Uterus (tissue), 2 donors: ENCODE measurements at regions not wholly inside any gene's neighbourhood (a gene's known extent, or its start where the extent isn't known, plus 50 kb on each side); places are given as distances from the start of the nearest gene placed in this dataset.

Source experiments
- POLR2A ChIP-seq, 2 donors: fragments of 450-650 bp; IDR thresholded peaks; one replicate each; pipeline ENCODE4 v1.6.1; 2016; ENCODE audit warnings: antibody characterized with exemption in 2 of 2, mild to moderate bottlenecking in 1 of 2, moderate library complexity in 1 of 2
- TF ChIP-seq, protein P1 (sequence below), 4 experiments: fragments of 200-600 bp in 2 of 4; fragments of 450-650 bp in 2 of 4; sonication (generic) in 2 of 4; IDR thresholded peaks; one replicate each; pipeline ENCODE4 v1.5.1; 2016 to 2019; ENCODE audit warnings: antibody characterized with exemption in 4 of 4, mild to moderate bottlenecking in 2 of 4, moderate library complexity in 1 of 4

DNA sequence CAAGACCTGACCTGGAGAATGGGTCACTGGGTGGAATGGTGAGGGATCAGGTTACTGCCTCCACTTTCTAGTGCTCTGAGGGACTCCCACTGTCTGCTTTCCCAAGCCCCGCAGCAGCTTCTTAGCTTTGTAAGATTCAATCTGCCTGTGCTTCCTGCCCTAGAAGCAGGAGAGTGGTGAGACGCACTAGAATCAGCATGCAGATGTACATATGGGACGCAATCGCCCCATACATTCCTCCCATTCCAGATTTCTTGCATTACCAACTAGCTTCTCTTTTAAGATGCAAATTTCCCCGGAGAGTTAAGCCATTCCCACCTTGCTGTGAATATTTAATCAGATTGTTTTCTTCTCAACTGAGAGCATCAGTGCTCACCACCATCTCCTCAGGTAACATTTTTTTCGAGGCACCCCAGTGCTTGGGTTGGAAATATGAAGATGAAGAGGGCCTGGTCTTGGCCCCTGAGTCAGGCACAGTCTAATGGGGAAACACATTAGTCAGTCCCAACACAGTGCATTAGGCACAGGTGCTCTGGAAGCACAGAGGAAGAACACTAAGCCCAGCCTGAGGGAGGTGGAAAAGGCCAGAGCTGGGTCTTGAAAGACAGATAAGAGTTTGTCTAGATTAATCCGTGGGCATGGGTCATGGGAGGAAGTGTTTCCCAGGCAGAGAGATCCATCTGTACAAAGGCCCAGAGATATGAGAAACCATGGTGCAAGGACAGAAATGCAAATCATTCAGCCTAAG lies 66.7 kb upstream of the PRPS1 start:
- no peak for TF ChIP-seq POLR2A (IDR thresholded peaks at IDR 0.05)
- TF ChIP-seq, protein P1, sequence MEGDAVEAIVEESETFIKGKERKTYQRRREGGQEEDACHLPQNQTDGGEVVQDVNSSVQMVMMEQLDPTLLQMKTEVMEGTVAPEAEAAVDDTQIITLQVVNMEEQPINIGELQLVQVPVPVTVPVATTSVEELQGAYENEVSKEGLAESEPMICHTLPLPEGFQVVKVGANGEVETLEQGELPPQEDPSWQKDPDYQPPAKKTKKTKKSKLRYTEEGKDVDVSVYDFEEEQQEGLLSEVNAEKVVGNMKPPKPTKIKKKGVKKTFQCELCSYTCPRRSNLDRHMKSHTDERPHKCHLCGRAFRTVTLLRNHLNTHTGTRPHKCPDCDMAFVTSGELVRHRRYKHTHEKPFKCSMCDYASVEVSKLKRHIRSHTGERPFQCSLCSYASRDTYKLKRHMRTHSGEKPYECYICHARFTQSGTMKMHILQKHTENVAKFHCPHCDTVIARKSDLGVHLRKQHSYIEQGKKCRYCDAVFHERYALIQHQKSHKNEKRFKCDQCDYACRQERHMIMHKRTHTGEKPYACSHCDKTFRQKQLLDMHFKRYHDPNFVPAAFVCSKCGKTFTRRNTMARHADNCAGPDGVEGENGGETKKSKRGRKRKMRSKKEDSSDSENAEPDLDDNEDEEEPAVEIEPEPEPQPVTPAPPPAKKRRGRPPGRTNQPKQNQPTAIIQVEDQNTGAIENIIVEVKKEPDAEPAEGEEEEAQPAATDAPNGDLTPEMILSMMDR (IDR thresholded peaks at IDR 0.05), result no peak
